GM06990 (cell line): ENCODE measurements at regions not wholly inside any gene's neighbourhood (a gene's known extent, or its start where the extent isn't known, plus 50 kb on each side); places are given as distances from the start of the nearest gene placed in this dataset.

Experiments
- DNase-seq: peaks from one replicate; pipeline ENCODE4 v3.0.0-alpha.2; 2011; ENCODE audit not compliant: insufficient read length; ENCODE audit errors: extremely low read depth
- H3K27me3 ChIP-seq: replicated peaks from 2 replicates; pipeline ENCODE4 v1.6.0; 2011; ENCODE audit warnings: low read length; ENCODE audit not compliant: control insufficient read depth, insufficient read depth
- H3K36me3 ChIP-seq: 2 replicates; pipeline ENCODE4 v1.5.1; 2011; ENCODE audit warnings: low read length; ENCODE audit not compliant: control insufficient read depth, insufficient read depth
- H3K4me3 ChIP-seq: replicated peaks from 2 replicates; pipeline ENCODE4 v1.5.1; 2011; ENCODE audit warnings: low read depth, mild to moderate bottlenecking, control low read depth, low read length
- CTCF ChIP-seq: IDR thresholded peaks from 2 replicates; pipeline ENCODE4 v1.5.1; 2011; ENCODE audit warnings: low read length, control low read depth, mild to moderate bottlenecking, inconsistent platforms; ENCODE audit not compliant: insufficient read depth, poor library complexity, severe bottlenecking

GRCh38 chr6:168372889-168373288, 53.3 kb upstream of the DACT2 start:
- Histone ChIP-seq H3K36me3 (no peaks in the 10 kb centered on the region), H3K4me3 (no peak overlapping the region), H3K27me3 (no peaks in the 10 kb centered on the region)
- DNase-seq, result no peak
- TF ChIP-seq CTCF, result no peak

GRCh38 chr6:168373389-168373788, 53.8 kb upstream of the DACT2 start:
- no peaks in the 10 kb centered on the region for H3K27me3 ChIP-seq
- DNase-seq, result no peak
- no peak overlapping the region for H3K4me3 ChIP-seq
- no peaks in the 10 kb centered on the region for H3K36me3 ChIP-seq
- no peak for TF ChIP-seq CTCF

GRCh38 chr6:168374051-168374502, 54.5 kb upstream of the DACT2 start:
- Histone ChIP-seq H3K36me3 (no peaks in the 10 kb centered on the region), H3K27me3 (no peaks in the 10 kb centered on the region), H3K4me3 (no peak overlapping the region)
- no peak for TF ChIP-seq CTCF
- DNase-seq, result no peak

- no peak for DNase-seq
- H3K27me3 ChIP-seq, result no peaks in the 10 kb centered on the region
- H3K36me3 ChIP-seq, result no peaks in the 10 kb centered on the region
- no peak overlapping the region for H3K4me3 ChIP-seq
- no peak for TF ChIP-seq CTCF
Observed at GRCh38 chr6:168374541-168375071, 55.0 kb upstream of the DACT2 start.

DNA sequence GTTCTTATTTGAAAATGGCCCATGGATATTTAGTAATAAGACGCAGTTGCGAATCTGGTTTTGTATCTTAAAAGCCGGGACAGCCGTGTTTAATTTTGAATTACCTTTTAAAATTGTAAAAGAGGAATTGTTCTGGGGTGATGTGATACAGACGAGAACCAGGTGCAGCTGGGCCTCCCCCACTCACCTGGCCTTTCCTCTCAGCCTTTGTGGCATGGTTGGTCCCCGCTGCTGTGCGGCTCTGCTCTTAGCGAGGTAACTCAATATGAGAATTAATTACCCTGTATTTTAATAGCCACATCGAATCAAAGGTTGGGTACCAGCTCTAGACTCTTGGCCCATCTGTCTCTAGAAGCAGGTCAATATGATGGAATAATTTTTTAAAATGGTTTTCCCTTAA, 56.5 kb upstream of the DACT2 start:
- no peak for DNase-seq
- Histone ChIP-seq H3K4me3 (no peak overlapping the region), H3K36me3 (no peaks in the 10 kb centered on the region), H3K27me3 (no peaks in the 10 kb centered on the region)
- no peak for TF ChIP-seq CTCF
